Chondrocyte (in vitro differentiated cells): ENCODE measurements at regions not wholly inside any gene's neighbourhood (a gene's known extent, or its start where the extent isn't known, plus 50 kb on each side); places are given as distances from the start of the nearest gene placed in this dataset.

Source experiments
- DNase-seq: peaks from one replicate; pipeline ENCODE4 v3.0.0; 2021; ENCODE audit warnings: mixed read lengths, low spot score
- H3K27ac Mint-ChIP-seq: one replicate; pipeline ENCODE4 v1.8.0; 2021; ENCODE audit warnings: mild to moderate bottlenecking, moderate library complexity, mixed read lengths; ENCODE audit not compliant: unreplicated experiment
- H3K27me3 Mint-ChIP-seq: 2 replicates; pipeline ENCODE4 v1.8.0; 2021; ENCODE audit warnings: low read depth, mixed read lengths
- H3K36me3 Mint-ChIP-seq: 2 replicates; pipeline ENCODE4 v1.8.0; 2021; ENCODE audit warnings: low read depth, mixed read lengths
- H3K4me1 Mint-ChIP-seq: 2 replicates; pipeline ENCODE4 v1.8.0; 2021; ENCODE audit warnings: low read depth, mild to moderate bottlenecking, mixed read lengths
- H3K4me3 Mint-ChIP-seq: one replicate; pipeline ENCODE4 v1.8.0; 2021; ENCODE audit warnings: mild to moderate bottlenecking, moderate library complexity, mixed read lengths; ENCODE audit not compliant: unreplicated experiment
- H3K9me3 Mint-ChIP-seq: 2 replicates; pipeline ENCODE4 v1.8.0; 2021; ENCODE audit warnings: low read depth, mixed read lengths
- CTCF ChIP-seq: fragments of 200-600 bp; sonication (generic); IDR thresholded peaks from 2 replicates; pipeline ENCODE4 v1.5.0; 2021; ENCODE audit warnings: antibody characterized with exemption, mild to moderate bottlenecking, moderate library complexity

GRCh38 chr6:168928012-168928411 is 325.6 kb downstream of the THBS2 start:
- H3K4me1 Mint-ChIP-seq: no peaks in the 10 kb centered on the region
- H3K4me3 Mint-ChIP-seq: no peak overlapping the region
- H3K27me3 Mint-ChIP-seq: no peaks in the 10 kb centered on the region
- H3K9me3 Mint-ChIP-seq: peaks cover 21% of the 10 kb centered on the region
- no peak for TF ChIP-seq CTCF
- no peak overlapping the region for H3K27ac Mint-ChIP-seq
- H3K36me3 Mint-ChIP-seq: peaks cover 2% of the 10 kb centered on the region
- no peak for DNase-seq

DNA sequence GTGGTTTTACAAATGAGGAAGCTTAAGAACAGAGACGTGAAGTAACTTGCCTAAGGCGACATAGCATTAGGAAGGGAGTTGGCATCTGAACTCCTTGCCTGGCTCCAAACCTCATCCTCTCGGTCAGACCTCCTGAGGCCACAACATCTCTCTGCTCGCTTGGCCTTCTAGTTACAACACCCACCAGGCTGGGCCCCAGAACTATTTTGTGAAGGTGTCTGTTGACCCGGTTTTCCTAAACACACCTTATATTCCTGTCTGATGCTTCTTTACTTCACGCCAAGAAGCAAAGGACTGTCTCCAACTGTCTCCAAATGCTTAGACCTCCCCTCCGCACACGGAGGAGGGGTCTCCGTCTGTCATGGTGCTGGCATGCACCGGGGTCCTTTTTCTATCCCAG is 326.6 kb downstream of the THBS2 start:
- Mint-ChIP-seq H3K27ac (no peak overlapping the region), H3K4me1 (no peaks in the 10 kb centered on the region)
- no peak for DNase-seq

DNA sequence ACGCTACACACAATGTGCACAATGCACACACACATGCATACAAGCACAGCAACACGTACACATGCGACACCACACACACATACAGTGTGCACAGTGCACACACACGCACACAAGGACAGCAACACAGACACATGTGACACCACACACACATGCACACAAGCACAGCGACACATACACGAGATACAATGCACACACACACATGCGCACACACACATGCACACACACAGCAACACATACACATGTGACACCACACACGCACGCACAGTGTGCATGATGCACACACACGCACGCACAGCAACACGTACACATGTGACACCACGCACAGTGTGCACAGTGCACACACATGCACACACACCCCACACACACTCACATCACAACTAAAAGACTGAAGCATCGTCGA is 327.3 kb downstream of the THBS2 start:
- no peak for DNase-seq
- no peak overlapping the region for H3K4me3 Mint-ChIP-seq
- peaks cover 21% of the 10 kb centered on the region for H3K9me3 Mint-ChIP-seq
- H3K36me3 Mint-ChIP-seq: peaks cover 2% of the 10 kb centered on the region
- no peak for TF ChIP-seq CTCF
- no peaks in the 10 kb centered on the region for H3K27me3 Mint-ChIP-seq
- H3K27ac Mint-ChIP-seq: no peak overlapping the region
- no peaks in the 10 kb centered on the region for H3K4me1 Mint-ChIP-seq

More for the DNA sequence above, 326.6 kb downstream of the THBS2 start:
- Mint-ChIP-seq H3K36me3 (peaks cover 2% of the 10 kb centered on the region), H3K4me3 (no peak overlapping the region), H3K9me3 (peaks cover 21% of the 10 kb centered on the region), H3K27me3 (no peaks in the 10 kb centered on the region)
- no peak for TF ChIP-seq CTCF

- Mint-ChIP-seq H3K36me3 (peaks cover 2% of the 10 kb centered on the region), H3K9me3 (peaks cover 17% of the 10 kb centered on the region), H3K4me3 (no peak overlapping the region), H3K27ac (no peak overlapping the region), H3K4me1 (no peaks in the 10 kb centered on the region), H3K27me3 (no peaks in the 10 kb centered on the region)
- DNase-seq: no peak
- TF ChIP-seq CTCF: no peak
These were observed 328.0 kb downstream of the THBS2 start for GRCh38 chr6:168925671-168926070.

DNA sequence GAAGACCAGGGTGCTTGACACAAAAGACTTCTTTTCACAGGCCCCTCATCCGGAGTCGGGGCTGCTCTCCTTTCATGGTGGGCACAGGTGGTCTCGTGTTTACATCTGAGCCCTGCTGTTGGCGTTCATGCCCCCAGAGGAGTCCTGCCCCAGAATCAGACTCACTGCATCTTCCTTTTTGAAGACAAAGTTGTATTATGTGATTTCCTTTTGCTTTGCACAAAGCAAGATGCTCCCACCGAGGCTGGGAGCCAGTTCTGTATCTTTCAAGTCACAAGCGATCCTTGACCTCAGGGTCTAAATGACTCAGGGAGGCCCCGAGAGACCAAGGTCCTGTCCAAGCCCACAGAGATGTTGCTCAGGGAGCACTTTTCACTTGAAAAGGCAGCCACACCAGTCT is 330.5 kb downstream of the THBS2 start:
- Mint-ChIP-seq H3K4me1 (no peaks in the 10 kb centered on the region), H3K27me3 (no peaks in the 10 kb centered on the region), H3K4me3 (no peak overlapping the region), H3K9me3 (peaks cover 4% of the 10 kb centered on the region), H3K36me3 (no peaks in the 10 kb centered on the region), H3K27ac (no peak overlapping the region)
- TF ChIP-seq CTCF: no peak
- no peak for DNase-seq
